GM18520 (cell line): ENCODE measurements at regions not wholly inside any gene's neighbourhood (a gene's known extent, or its start where the extent isn't known, plus 50 kb on each side); places are given as distances from the start of the nearest gene placed in this dataset.
"Not testable (repeated sequence)": the region's sequence is repeated elsewhere in the genome, so short reads cannot be mapped to it uniquely, and the experiment has no call there.

Experiments used
- ATAC-seq: cut with Tn5 transposase; IDR thresholded peaks from one replicate; pipeline ENCODE4 v1.9.1; 2021; ENCODE audit not compliant: unreplicated experiment

- peak; percentile 95 for ATAC-seq
Observed at GRCh38 chr15:60255390-60255789, 142.4 kb downstream of the ANXA2 start.

- no peak for ATAC-seq
Observed at GRCh38 chr15:60257591-60258159, 140.1 kb downstream of the ANXA2 start.

GRCh38 chr15:60259469-60259868 lies 138.3 kb downstream of the ANXA2 start:
- no peak for ATAC-seq

GRCh38 chr15:60264088-60264487 lies 133.7 kb downstream of the ANXA2 start:
- no peak for ATAC-seq

- ATAC-seq = no peak
Observed at GRCh38 chr15:60264566-60264965, 133.2 kb downstream of the ANXA2 start.

GRCh38 chr15:60265057-60265456 lies 132.7 kb downstream of the ANXA2 start:
- ATAC-seq = no peak

GRCh38 chr15:60272623-60273022 lies 125.2 kb downstream of the ANXA2 start:
- no peak for ATAC-seq

GRCh38 chr15:60275624-60276023 lies 122.2 kb downstream of the ANXA2 start:
- no peak for ATAC-seq

- no peak for ATAC-seq
Observed at GRCh38 chr15:60278879-60279278, 118.9 kb downstream of the ANXA2 start.

GRCh38 chr15:60280259-60280658 lies 117.5 kb downstream of the ANXA2 start:
- no peak for ATAC-seq

GRCh38 chr15:60283936-60284335 lies 113.8 kb downstream of the ANXA2 start:
- ATAC-seq = no peak

GRCh38 chr15:60295901-60296300 lies 101.9 kb downstream of the ANXA2 start:
- ATAC-seq = not testable (repeated sequence)

GRCh38 chr15:60297047-60297446 lies 100.7 kb downstream of the ANXA2 start:
- no peak for ATAC-seq
